GM12878 (cell line): ENCODE measurements at regions not wholly inside any gene's neighbourhood (a gene's known extent, or its start where the extent isn't known, plus 50 kb on each side); places are given as distances from the start of the nearest gene placed in this dataset.

Experiments used
- ATAC-seq: fragments of 200-7000 bp; cut with Tn5 transposase; 3 replicates; pipeline ENCODE4 v1.9.1; 2020; ENCODE audit warnings: mild to moderate bottlenecking, moderate library complexity
- BruUV-seq: library from RNA; stranded (reverse); fragments of 400-500 nt; replicated peaks from 2 replicates; lab custom pipeline; 2021; lab: Mats Ljungman, UMichigan
- CTCF ChIA-PET: fragments of 300-600 bp; sonication (Branson Sonifier 250); formaldehyde crosslinking; extraction: SDS; loops from one replicate; lab custom pipeline; 2021; ENCODE audit warnings: inconsistent platforms; lab: Yijun Ruan, JAX
- POLR2A ChIA-PET: fragments of 350-600 bp; formaldehyde crosslinking; extraction: SDS; loops from one replicate; lab custom pipeline; 2021; ENCODE audit warnings: inconsistent platforms; lab: Charles Lee
- RAD21 ChIA-PET: fragments of 300-600 bp; sonication (Branson Sonifier 250); formaldehyde crosslinking; loops from one replicate; lab custom pipeline; 2023; ENCODE audit warnings: antibody characterized with exemption; ENCODE audit not compliant: unreplicated experiment; lab: Charles Lee
- SMC1A ChIA-PET: fragments of 300-600 bp; sonication (Branson Sonifier 250); formaldehyde crosslinking; loops from one replicate; lab custom pipeline; 2023; ENCODE audit not compliant: unreplicated experiment, uncharacterized antibody; lab: Charles Lee
- DNase-seq: peaks from one replicate; pipeline ENCODE4 v3.0.0-alpha.2; 2011; ENCODE audit warnings: low read depth, low spot score
- FAIRE-seq: peaks from 3 replicates; lab custom pipeline; 2011; peaks lifted over from hg19 to GRCh38; lab: Jason Lieb, UNC
- H2AFZ ChIP-seq: 2 replicates; pipeline ENCODE4 v1.6.0; 2011; ENCODE audit warnings: low read depth, low read length, control low read depth; ENCODE audit not compliant: control insufficient read depth
- H3K27ac ChIP-seq: 2 replicates; pipeline ENCODE4 v1.5.1; 2011; ENCODE audit warnings: control low read depth; ENCODE audit not compliant: control insufficient read depth, insufficient read depth
- H3K27me3 ChIP-seq, 2 experiments: replicated peaks in 1 of 2; 2 replicates each; pipeline versions ENCODE4 v1.6.0 to v1.6.1; 2011; ENCODE audit warnings: low read length in 1 of 2; ENCODE audit not compliant: control insufficient read depth in 2 of 2, insufficient read depth in 2 of 2
- H3K36me3 ChIP-seq, 2 experiments: 2 replicates each; pipeline ENCODE4 v1.5.1; 2011; ENCODE audit warnings: low read length in 1 of 2; ENCODE audit not compliant: control insufficient read depth in 2 of 2, insufficient read depth in 2 of 2
- H3K4me1 ChIP-seq: 2 replicates; pipeline ENCODE4 v1.6.1; 2011; ENCODE audit warnings: mild to moderate bottlenecking, low read length, moderate library complexity, mixed read lengths; ENCODE audit not compliant: control insufficient read depth, insufficient read depth
- H3K4me2 ChIP-seq: 2 replicates; pipeline ENCODE4 v1.6.0; 2011; ENCODE audit warnings: control low read depth; ENCODE audit not compliant: control insufficient read depth, insufficient read depth
- H3K4me3 ChIP-seq: fragments of 200-600 bp; sonication (generic); 2 replicates; pipeline ENCODE4 v1.5.1; 2016
- H3K79me2 ChIP-seq: 2 replicates; pipeline ENCODE4 v1.6.0; 2011; ENCODE audit warnings: low read length; ENCODE audit not compliant: control insufficient read depth, insufficient read depth
- H3K9ac ChIP-seq: 2 replicates; pipeline ENCODE4 v1.8.0; 2011; ENCODE audit warnings: low read length, control low read depth, mixed read lengths; ENCODE audit not compliant: control insufficient read depth, insufficient read depth
- H3K9me3 ChIP-seq: replicated peaks from 3 replicates; pipeline ENCODE4 v1.5.1; 2011; ENCODE audit warnings: mild to moderate bottlenecking, low read length; ENCODE audit not compliant: control insufficient read depth, insufficient read depth
- H4K20me1 ChIP-seq: 2 replicates; pipeline ENCODE4 v1.6.0; 2011; ENCODE audit not compliant: control insufficient read depth, insufficient read depth
- BMI1 ChIP-seq: fragments of 450-650 bp; IDR thresholded peaks from 2 replicates; pipeline ENCODE4 v1.6.1; 2016; ENCODE audit warnings: mild to moderate bottlenecking, moderate library complexity, borderline replicate concordance
- CREB1 ChIP-seq: IDR thresholded peaks from 2 replicates; pipeline ENCODE4 v1.6.1; 2012; ENCODE audit warnings: low read depth, mild to moderate bottlenecking, inconsistent platforms
- HDAC6 ChIP-seq: fragments of 200-600 bp; sonication (generic); IDR thresholded peaks from one replicate; pipeline ENCODE4 v1.8.0; 2017; ENCODE audit warnings: antibody characterized with exemption; ENCODE audit not compliant: unreplicated experiment
- JUND ChIP-seq: IDR thresholded peaks from 2 replicates; pipeline ENCODE4 v1.6.1; 2012; ENCODE audit warnings: low read depth, mild to moderate bottlenecking, low read length, improper control_type of control experiment, moderate library complexity
- MYC ChIP-seq: IDR thresholded peaks from 2 replicates; pipeline ENCODE4 v1.6.1; 2011; ENCODE audit warnings: mild to moderate bottlenecking, low read length, moderate library complexity, inconsistent platforms; ENCODE audit not compliant: insufficient read depth, insufficient replicate concordance, insufficient read length, severe bottlenecking
- NFYA ChIP-seq: IDR thresholded peaks from 2 replicates; pipeline ENCODE4 v1.6.1; 2011; ENCODE audit warnings: low read depth, mild to moderate bottlenecking, low read length, improper control_type of control experiment, borderline replicate concordance
- POLR2A ChIP-seq: IDR thresholded peaks from 2 replicates; pipeline ENCODE4 v1.6.1; 2011; ENCODE audit warnings: low read depth, mild to moderate bottlenecking, low read length
- RBBP5 ChIP-seq: fragments of 200-600 bp; sonication (generic); conservative IDR thresholded peaks from 2 replicates; pipeline ENCODE4 v1.6.1; 2016
- RFX5 ChIP-seq: IDR thresholded peaks from 2 replicates; pipeline ENCODE4 v1.6.1; 2011; ENCODE audit warnings: low read depth, low read length, improper control_type of control experiment
- SMAD5 ChIP-seq: IDR thresholded peaks from 2 replicates; pipeline ENCODE4 v1.6.1; 2016; ENCODE audit warnings: antibody characterized with exemption, low read depth
- SP1 ChIP-seq: IDR thresholded peaks from one replicate; pipeline ENCODE4 v1.6.1; 2011; ENCODE audit warnings: low read depth, low read length
- SUPT20H ChIP-seq: IDR thresholded peaks from 2 replicates; pipeline ENCODE4 v1.6.1; 2011; ENCODE audit warnings: low read depth, mild to moderate bottlenecking, low read length, moderate library complexity, borderline replicate concordance; ENCODE audit not compliant: control insufficient read depth
- SUZ12 ChIP-seq: fragments of 200-600 bp; sonication (generic); IDR thresholded peaks from one replicate; pipeline ENCODE4 v1.6.1; 2018; ENCODE audit warnings: antibody characterized with exemption, mild to moderate bottlenecking; ENCODE audit not compliant: unreplicated experiment
- TARDBP ChIP-seq: IDR thresholded peaks from 2 replicates; pipeline ENCODE4 v1.6.1; 2016; ENCODE audit warnings: borderline replicate concordance
- TCF7 ChIP-seq: IDR thresholded peaks from 2 replicates; pipeline ENCODE4 v1.6.1; 2014; ENCODE audit warnings: antibody characterized with exemption, borderline replicate concordance
- YY1 ChIP-seq: IDR thresholded peaks from 2 replicates; pipeline ENCODE4 v1.6.1; 2011; ENCODE audit warnings: low read depth, mild to moderate bottlenecking, low read length
- ZBTB4 ChIP-seq: fragments of 450-650 bp; formaldehyde crosslinking; IDR thresholded peaks from 2 replicates; pipeline ENCODE4 v1.4.0; 2022; ENCODE audit warnings: mild to moderate bottlenecking, moderate library complexity
- WGBS: methylation state at CpG from one replicate; pipeline ENCODE4 v1.1.6; 2016; ENCODE audit warnings: low lambda C conversion rate; ENCODE audit not compliant: insufficient replicate concordance, insufficient coverage; ENCODE audit errors: missing lambda C conversion rate; 5-methylcytosine and 5-hydroxymethylcytosine counted together
- in situ Hi-C: fragments of 300-500 bp; cut with MboI; formaldehyde crosslinking; loops from 9 replicates; pipeline ENCODE4 v1.14.3; 2018; ENCODE audit warnings: mixed read lengths
- intact Hi-C: fragments of 100-400 bp; cut with micrococcal nuclease; formaldehyde crosslinking; loops from one replicate; pipeline ENCODE4 v1.14.2; 2022; ENCODE audit not compliant: unreplicated experiment

DNA sequence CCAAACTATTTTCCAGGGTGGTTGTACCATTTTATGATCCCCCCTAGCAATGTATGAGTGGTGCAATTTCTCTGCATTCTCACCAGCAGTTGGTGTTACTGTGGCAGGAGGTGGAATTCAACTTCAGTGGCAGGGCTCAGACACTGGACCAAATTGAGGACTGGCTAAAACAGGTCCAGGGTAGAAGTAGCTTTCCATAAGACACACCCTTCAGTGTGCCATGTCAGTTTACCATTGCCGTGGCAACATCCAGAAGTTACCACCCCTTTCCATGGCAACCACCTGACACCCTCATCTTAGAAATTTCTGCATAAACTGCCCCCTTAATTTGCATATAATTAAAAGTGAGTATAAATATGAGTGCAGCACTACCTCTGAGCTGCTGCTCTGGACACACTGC, 180.7 kb upstream of the GGTLC1 start:
- Histone ChIP-seq H2AFZ (no peak overlapping the region), H3K9ac (no peak overlapping the region), H3K27me3 (no peaks in the 10 kb centered on the region), H3K36me3 (no peaks in the 10 kb centered on the region), H3K9me3 (no peaks in the 10 kb centered on the region), H3K4me1 (no peaks in the 10 kb centered on the region), H4K20me1 (no peaks in the 10 kb centered on the region), H3K4me2 (no peak overlapping the region), H3K4me3 (no peak overlapping the region), H3K27ac (no peak overlapping the region), H3K79me2 (no peaks in the 10 kb centered on the region)
- ChIA-PET SMC1A (no interaction called here), CTCF (interaction anchor here (0.7 kb wide), 1 partner anchor 249 kb away, joined by 3 read pairs; no protein-coding TSS in a partner anchor), POLR2A (no interaction called here), RAD21 (no interaction called here)
- FAIRE-seq, result no peak
- in situ Hi-C loops (no loop called here), intact Hi-C loops (no loop called here)
- 25% methylated on average over 1 of the region's 1 CpG for WGBS
- BruUV-seq, result no TSS peak
- no peak for DNase-seq
- ATAC-seq, result no peak
- TF ChIP-seq SP1, result no peak
- TF ChIP-seq TCF7, result no peak
- no peak for TF ChIP-seq SUZ12
- TF ChIP-seq YY1, result no peak
- TF ChIP-seq POLR2A, result no peak
- no peak for TF ChIP-seq SUPT20H
- no peak for TF ChIP-seq SMAD5
- TF ChIP-seq NFYA, result no peak
- TF ChIP-seq RBBP5, result no peak
- TF ChIP-seq CREB1, result no peak
- TF ChIP-seq JUND, result no peak
- no peak for TF ChIP-seq BMI1
- no peak for TF ChIP-seq HDAC6
- no peak for TF ChIP-seq ZBTB4 (CRISPR knock-in tag)
- TF ChIP-seq RFX5, result no peak
- TF ChIP-seq TARDBP, result no peak
- TF ChIP-seq MYC, result no peak
